ENCODE measurements at regions not wholly inside any gene's neighbourhood (a gene's known extent, or its start where the extent isn't known, plus 50 kb on each side); places are given as distances from the start of the nearest gene placed in this dataset.
"Not testable (repeated sequence)": the region's sequence is repeated elsewhere in the genome, so short reads cannot be mapped to it uniquely, and the experiment has no call there.

GRCh38 chr6:44722736-44723135 lies 335.2 kb downstream of the CDC5L start:
- DNase-seq, result no peak

- no peak for DNase-seq
Observed at GRCh38 chr6:44723439-44724197, 336.1 kb downstream of the CDC5L start.

GRCh38 chr6:44725070-44725469 lies 337.6 kb downstream of the CDC5L start:
- no peak for DNase-seq

GRCh38 chr6:44727651-44728630 lies 340.4 kb downstream of the CDC5L start:
- no peak for DNase-seq

GRCh38 chr6:44730771-44731391 lies 343.4 kb downstream of the CDC5L start:
- DNase-seq, result no peak

GRCh38 chr6:44731485-44732095 lies 344.1 kb downstream of the CDC5L start:
- no peak for DNase-seq

- DNase-seq, result no peak
Observed at GRCh38 chr6:44732243-44732642, 344.7 kb downstream of the CDC5L start.

GRCh38 chr6:44733126-44733525 lies 345.6 kb downstream of the CDC5L start:
- no peak for DNase-seq

- no peak for DNase-seq
Observed at GRCh38 chr6:44733868-44734267, 346.4 kb downstream of the CDC5L start.

- DNase-seq, result no peak
Observed at GRCh38 chr6:44734886-44735629, 347.6 kb downstream of the CDC5L start.

GRCh38 chr6:44735630-44735963 lies 348.1 kb downstream of the CDC5L start:
- no peak for DNase-seq

GRCh38 chr6:44737341-44737740 lies 349.8 kb downstream of the CDC5L start:
- no peak for DNase-seq

GRCh38 chr6:44737829-44738528 lies 350.5 kb downstream of the CDC5L start:
- no peak for DNase-seq

- DNase-seq, result no peak
Observed at GRCh38 chr6:44738601-44739146, 351.2 kb downstream of the CDC5L start.

- no peak for DNase-seq
Observed at GRCh38 chr6:44739181-44739580, 351.7 kb downstream of the CDC5L start.

GRCh38 chr6:44740566-44741120 lies 353.1 kb downstream of the CDC5L start:
- DNase-seq, result no peak

GRCh38 chr6:44742201-44742600 lies 354.7 kb downstream of the CDC5L start:
- DNase-seq, result no peak

GRCh38 chr6:44742828-44743372 lies 355.4 kb downstream of the CDC5L start:
- no peak for DNase-seq

GRCh38 chr6:44760116-44760515 lies 372.6 kb downstream of the CDC5L start:
- DNase-seq, result not testable (repeated sequence)

- DNase-seq, result no peak
Observed at GRCh38 chr6:44761046-44761445, 373.5 kb downstream of the CDC5L start.

GRCh38 chr6:44762496-44762895 lies 375.0 kb downstream of the CDC5L start:
- no peak for DNase-seq
